ENCODE measurements at regions not wholly inside any gene's neighbourhood (a gene's known extent, or its start where the extent isn't known, plus 50 kb on each side); places are given as distances from the start of the nearest gene placed in this dataset.

- Histone ChIP-seq H4K20me1 (ENCODE audit: insufficient read depth) (no peaks in the 10 kb centered on the region), H3K9me2 (ENCODE audit: insufficient read depth) (no peaks in the 10 kb centered on the region), H3K9me3 (ENCODE audit: control insufficient read depth in 1 of 2, insufficient read depth in 1 of 2, low read depth in 1 of 2, low read length in 2 of 2) (no peaks in the 10 kb centered on the region), H3K4me3 (replicated peaks in 1 of 2; ENCODE audit: low read depth in 1 of 2, low read length in 2 of 2) (no peak overlapping the region), H3K4me1 (ENCODE audit: control insufficient read depth in 1 of 2, insufficient read depth in 2 of 2, low read length in 2 of 2) (peaks cover 0 to 10% of the 10 kb centered on the region in 2 experiments; a peak in 1 of 4 replicates), H3K27me3 (ENCODE audit: insufficient read depth, low read length) (no peaks in the 10 kb centered on the region), H3K9ac (ENCODE audit: low read length) (no peak overlapping the region), H3K36me3 (ENCODE audit: control insufficient read depth in 1 of 2, insufficient read depth in 2 of 2, low read length in 2 of 2) (no peaks in the 10 kb centered on the region), H3K4me2 (ENCODE audit: low read length) (no peak overlapping the region), H3K27ac (ENCODE audit: low read depth, low read length) (no peak overlapping the region), H3K79me2 (ENCODE audit: insufficient read depth, low read length) (no peaks in the 10 kb centered on the region), H2AFZ (ENCODE audit: low read depth, low read length, poor library complexity, severe bottlenecking) (no peak overlapping the region)
- ChIA-PET RAD21 (ENCODE audit: low non-redundant PET in 1 of 2, low total read pairs in 2 of 2, uncharacterized antibody in 2 of 2, unreplicated experiment in 2 of 2) (no interaction called here), CTCF (no interaction called here), POLR2A (no interaction called here)
- DNase-seq (ENCODE audit: low read depth, low spot score) = no peak
- intact Hi-C loops (cut with micrococcal nuclease) = no loop called here
- BruUV-seq (replicated peaks) = no TSS peak
- no peak for ATAC-seq
- TF ChIP-seq EZH2phosphoT487 (IDR thresholded peaks at IDR 0.05; ENCODE audit: borderline replicate concordance) (no peak), TCF7L2 (IDR thresholded peaks at IDR 0.05; ENCODE audit: borderline replicate concordance, extremely low read depth, insufficient read depth, insufficient read length) (no peak), CBX3 (IDR thresholded peaks at IDR 0.05; ENCODE audit: low read depth) (no peak), REST (IDR thresholded peaks at IDR 0.05; ENCODE audit: low read depth) (no peak), ELF1 (IDR thresholded peaks at IDR 0.05; ENCODE audit: borderline replicate concordance, low read depth) (no peak), SP1 (IDR thresholded peaks at IDR 0.05; ENCODE audit: low read depth) (no peak), ZNF274 (IDR thresholded peaks at IDR 0.05; ENCODE audit: low read depth, low read length) (no peak)
- TF ChIP-seq, protein P1, sequence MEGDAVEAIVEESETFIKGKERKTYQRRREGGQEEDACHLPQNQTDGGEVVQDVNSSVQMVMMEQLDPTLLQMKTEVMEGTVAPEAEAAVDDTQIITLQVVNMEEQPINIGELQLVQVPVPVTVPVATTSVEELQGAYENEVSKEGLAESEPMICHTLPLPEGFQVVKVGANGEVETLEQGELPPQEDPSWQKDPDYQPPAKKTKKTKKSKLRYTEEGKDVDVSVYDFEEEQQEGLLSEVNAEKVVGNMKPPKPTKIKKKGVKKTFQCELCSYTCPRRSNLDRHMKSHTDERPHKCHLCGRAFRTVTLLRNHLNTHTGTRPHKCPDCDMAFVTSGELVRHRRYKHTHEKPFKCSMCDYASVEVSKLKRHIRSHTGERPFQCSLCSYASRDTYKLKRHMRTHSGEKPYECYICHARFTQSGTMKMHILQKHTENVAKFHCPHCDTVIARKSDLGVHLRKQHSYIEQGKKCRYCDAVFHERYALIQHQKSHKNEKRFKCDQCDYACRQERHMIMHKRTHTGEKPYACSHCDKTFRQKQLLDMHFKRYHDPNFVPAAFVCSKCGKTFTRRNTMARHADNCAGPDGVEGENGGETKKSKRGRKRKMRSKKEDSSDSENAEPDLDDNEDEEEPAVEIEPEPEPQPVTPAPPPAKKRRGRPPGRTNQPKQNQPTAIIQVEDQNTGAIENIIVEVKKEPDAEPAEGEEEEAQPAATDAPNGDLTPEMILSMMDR (IDR thresholded peaks at IDR 0.05 in 2 of 3, conservative IDR thresholded peaks at IDR 0.05 in 1 of 3; ENCODE audit: borderline replicate concordance in 1 of 3, insufficient read depth in 1 of 3, low read depth in 2 of 3, low read length in 2 of 3) = no peak
Observed at GRCh38 chr9:107807183-107807582, 317.6 kb upstream of the KLF4 start.

Measured in HCT116 (cell line).